UCSD-AML1 (cell line): ENCODE measurements at regions not wholly inside any gene's neighbourhood (a gene's known extent, or its start where the extent isn't known, plus 50 kb on each side); places are given as distances from the start of the nearest gene placed in this dataset.
A peak's percentile ranks its signal among the peaks of the same experiment; 100 is the strongest.

Experiments
- DNase-seq: peaks from one replicate; lab custom pipeline; 2025; ENCODE audit not compliant: unreplicated experiment; lab: John Stamatoyannopoulos, UW

GRCh38 chr16:9248162-9248561, 156.7 kb downstream of the HAPSTR1 start:
- no peak for DNase-seq

DNA sequence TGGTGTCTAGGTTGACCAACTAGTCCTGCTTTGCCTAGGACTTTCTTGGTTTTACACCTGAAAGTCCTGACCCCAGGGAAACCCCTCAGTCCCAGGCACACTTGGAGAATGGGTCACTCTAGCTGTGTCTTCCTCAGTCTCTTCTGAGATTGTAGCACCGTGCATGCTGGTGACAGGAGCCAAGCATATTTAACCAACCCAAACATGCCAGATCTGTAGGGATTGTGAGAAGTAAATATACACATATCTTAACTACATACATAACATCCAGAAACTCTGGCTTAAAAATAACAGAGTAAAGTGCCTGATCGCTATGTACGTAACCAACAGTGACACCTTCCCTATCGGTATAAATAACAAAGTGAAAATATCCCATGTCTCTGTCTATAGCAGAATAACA, 158.1 kb downstream of the HAPSTR1 start:
- no peak for DNase-seq

GRCh38 chr16:9251026-9251425, 159.6 kb downstream of the HAPSTR1 start:
- DNase-seq: no peak

DNA sequence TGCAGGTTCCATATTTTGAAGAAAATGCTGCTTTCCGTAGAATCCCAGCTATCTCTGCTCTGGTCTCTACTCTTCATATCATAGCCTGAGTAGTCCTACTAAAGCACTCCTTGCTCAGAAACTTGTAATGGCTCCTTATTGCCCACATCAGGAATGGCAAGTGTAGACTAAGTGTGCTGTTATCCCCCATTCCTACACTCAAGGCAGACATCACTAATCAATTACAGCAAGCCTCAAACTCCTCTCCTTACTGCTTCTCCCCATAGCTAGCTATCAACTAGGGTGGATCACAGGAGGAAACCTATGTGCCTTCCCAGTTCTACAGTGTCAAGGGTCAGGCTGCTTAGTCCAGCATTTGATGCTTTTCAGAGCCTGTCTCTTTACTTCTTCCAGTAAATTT, 163.4 kb downstream of the HAPSTR1 start:
- DNase-seq: no peak

DNA sequence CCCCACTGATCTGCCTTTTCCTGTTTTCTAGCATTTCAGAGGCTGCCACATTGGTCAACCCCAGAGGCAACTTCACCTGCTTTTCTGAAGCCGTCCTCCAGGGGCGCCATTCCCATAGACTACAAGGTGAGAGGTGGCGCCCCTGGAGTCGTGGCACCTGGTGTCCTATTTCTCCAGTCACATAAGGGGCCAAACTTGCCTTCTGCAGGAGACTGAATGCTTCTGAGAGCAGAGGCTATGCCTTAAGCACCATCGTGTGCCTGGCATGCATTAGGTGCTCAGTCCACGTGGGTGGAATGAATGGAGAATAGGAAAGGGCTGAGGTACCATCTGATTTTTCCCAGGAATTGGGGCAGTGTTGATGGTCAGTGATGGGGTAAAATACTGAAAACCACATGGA, 164.8 kb downstream of the HAPSTR1 start:
- peak; percentile 37 for DNase-seq

DNA sequence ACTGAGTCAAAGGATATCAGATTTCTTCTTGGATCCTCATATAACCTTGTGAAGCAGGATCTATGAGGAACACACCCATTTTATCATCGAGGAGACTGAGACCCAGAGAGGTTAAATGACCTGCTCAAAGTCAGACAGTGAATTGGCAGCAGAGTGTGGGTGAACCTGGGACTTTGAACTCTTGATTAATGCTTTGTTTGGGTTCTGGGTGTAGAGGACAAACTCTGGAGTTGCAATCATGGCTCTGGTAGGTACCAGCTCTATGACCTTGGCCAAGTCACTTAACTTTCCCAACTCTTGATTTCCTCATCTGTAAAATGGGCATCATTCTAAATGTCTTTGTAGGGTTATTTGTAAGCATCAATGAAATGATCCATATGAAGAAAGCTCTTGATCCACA, 166.4 kb downstream of the HAPSTR1 start:
- DNase-seq: no peak

GRCh38 chr16:9258423-9259051, 167.1 kb downstream of the HAPSTR1 start:
- peak; percentile 20 for DNase-seq

- no peak for DNase-seq
Observed at GRCh38 chr16:9259914-9260608, 168.6 kb downstream of the HAPSTR1 start.

DNA sequence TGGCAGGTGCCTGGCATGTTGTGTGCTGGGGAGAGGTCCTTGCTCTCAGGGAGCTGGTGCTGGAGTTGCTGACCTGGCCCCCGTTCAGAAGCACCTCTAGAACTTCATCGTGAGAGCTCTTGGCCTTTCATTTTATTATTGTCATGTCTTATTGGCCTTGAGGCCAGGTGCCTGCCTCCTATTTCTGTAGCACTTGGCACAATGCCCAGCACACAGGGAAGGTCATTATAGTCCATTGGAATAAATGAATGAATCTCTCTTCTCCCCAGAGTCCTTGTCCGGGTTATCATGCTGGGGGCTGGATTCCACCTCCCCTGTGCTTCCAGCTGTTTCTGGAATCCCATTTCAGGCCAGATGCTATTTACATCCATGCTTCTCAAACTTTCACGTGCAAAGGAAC, 169.2 kb downstream of the HAPSTR1 start:
- DNase-seq: no peak

GRCh38 chr16:9261376-9261775, 169.9 kb downstream of the HAPSTR1 start:
- DNase-seq: no peak

DNA sequence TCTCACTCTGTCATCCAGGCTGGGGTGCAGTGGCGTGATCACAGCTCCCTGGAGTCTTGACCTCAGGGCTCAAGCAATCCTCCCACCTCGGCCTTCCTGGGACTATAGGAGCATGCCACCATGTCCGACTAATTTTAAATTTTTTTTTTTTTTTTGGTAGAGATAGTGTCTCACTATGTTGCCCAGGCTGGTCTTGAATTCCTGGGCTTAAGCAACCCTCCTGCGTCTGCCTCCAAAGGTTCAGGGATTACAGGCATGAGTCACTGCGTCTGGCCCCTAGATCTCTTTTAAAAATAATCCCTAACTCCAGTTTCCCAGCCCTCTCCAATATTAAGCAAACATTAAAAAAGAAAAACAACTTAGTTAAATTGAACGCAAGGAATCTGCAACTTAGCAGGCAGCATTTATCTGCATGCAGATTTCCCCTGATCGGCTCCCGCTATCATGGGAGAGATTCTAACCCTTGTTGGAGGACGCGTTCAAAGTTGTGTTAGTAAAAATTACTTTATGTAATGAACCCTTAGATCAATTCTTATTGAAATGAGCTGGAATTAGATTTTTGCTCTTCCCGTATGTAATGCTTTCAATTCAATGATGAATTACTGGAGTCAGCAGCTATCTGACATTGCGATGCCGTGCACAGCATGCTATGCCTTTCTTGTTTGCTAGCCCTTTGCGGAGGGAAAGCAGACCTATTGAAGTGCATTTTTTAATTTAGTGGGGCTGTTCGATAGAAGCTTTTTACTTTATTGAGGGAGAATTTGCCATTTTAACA, 171.7 kb downstream of the HAPSTR1 start:
- DNase-seq: no peak

GRCh38 chr16:9264067-9264466, 172.6 kb downstream of the HAPSTR1 start:
- DNase-seq: no peak

DNA sequence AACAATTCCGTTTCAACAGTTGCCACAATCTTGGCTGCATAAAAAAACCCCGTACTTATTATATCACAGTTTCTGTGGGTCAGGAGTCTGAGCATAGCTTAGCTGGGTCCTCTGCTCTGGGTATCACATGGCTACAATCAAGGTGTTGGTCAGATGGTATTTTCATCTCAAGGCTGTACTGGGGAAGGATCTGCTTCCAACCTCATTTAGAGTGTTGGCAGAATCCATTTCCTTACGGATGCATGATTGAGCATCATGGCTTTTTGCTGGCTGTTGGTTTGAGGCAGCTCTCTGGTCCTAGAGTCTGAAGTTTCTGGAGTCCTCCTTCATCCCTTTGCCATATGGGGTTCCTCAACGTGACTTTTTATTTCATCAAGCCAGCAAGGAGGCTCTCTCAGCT, 177.0 kb downstream of the HAPSTR1 start:
- no peak for DNase-seq

- DNase-seq: no peak
Observed at GRCh38 chr16:9270424-9270823, 179.0 kb downstream of the HAPSTR1 start.

- DNase-seq: no peak
Observed at GRCh38 chr16:9270941-9271340, 179.5 kb downstream of the HAPSTR1 start.

GRCh38 chr16:9271841-9272240, 180.4 kb downstream of the HAPSTR1 start:
- DNase-seq: no peak

DNA sequence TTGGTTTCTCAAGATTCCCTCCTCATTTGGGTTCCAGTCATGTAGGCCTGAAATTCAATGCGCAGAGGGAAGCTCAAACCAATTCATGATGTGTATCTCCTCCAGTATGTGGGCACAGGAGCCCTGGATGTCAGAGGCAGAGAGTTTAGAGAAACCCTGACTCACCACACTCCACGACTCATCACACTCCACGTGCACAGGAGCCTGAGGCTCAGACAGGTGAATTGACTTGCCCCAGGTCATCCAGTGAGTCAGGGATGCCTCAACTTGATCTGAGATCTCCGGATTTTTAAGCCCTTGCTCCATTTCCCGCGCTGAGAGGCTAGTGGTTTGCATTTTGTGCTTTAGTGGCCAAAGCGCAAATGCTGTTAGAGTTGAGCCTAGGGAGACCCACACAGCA, 183.9 kb downstream of the HAPSTR1 start:
- no peak for DNase-seq

GRCh38 chr16:9275816-9276354, 184.4 kb downstream of the HAPSTR1 start:
- DNase-seq: no peak

DNA sequence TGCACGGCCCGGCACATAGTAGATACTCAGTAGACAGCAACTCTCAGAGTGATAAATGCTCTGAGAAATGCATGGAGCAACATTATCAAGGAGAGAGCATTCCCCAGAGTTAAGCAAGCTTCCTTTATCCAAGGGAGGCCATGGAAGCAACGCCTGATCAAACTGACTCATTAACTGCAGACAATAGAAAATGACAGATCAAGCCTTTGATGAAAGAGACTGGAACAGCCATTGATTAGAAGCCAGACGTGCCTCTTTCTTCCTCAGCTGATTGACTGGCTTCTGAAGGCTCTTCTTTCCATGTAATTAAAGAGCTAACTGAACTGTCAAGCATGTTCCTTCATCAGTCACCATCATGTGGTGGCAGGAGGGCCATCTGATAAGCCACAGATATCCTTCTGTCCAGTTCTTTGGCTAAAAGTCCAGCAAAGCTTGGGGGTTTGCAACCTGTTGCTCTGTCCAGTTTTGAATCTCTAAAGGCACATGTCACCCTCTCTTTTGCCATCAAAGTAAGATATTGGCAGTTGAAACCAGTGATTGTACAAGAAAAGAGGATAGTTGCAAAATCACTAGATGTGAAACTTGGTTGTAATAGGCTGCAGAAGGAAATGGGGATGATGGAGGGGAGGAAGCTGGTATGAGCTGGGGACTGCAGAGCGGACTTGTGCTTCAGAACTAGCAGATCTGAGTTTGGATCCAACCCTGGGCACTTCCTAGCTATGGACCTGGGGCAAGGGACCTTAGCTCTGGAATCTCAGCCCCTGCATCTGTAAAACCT, 188.0 kb downstream of the HAPSTR1 start:
- no peak for DNase-seq

DNA sequence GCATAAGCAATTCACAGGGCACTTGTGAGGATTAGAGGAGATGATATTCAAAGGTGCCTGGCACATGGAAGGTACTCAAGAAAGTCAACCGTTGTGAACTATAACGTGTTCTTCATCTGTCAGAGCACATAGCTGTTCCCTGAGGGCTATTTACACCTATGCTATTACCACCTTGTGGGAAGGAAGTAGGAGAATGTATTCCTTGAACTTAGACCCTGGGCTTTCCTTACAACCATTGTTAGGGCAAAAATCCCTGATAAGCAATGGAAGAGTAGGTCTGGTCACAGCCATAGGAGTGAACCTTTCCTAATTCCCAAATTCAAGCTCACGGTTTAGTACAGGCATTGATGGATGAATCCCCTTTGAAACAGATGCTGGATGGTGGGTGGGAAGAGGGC, 188.6 kb downstream of the HAPSTR1 start:
- DNase-seq: no peak

- DNase-seq: no peak
Observed at GRCh38 chr16:9286930-9287329, 195.5 kb downstream of the HAPSTR1 start.
